Left ventricle myocardium inferior (tissue), 1 donor: ENCODE measurements at regions not wholly inside any gene's neighbourhood (a gene's known extent, or its start where the extent isn't known, plus 50 kb on each side); places are given as distances from the start of the nearest gene placed in this dataset.

Source experiments
- DNase-seq: peaks from one replicate; pipeline ENCODE4 v3.0.0-alpha.2; 2020
- H3K27ac ChIP-seq: fragments of 200-600 bp; replicated peaks from 2 replicates; pipeline ENCODE4 v1.8.0; 2021
- H3K27me3 ChIP-seq: fragments of 200-600 bp; 2 replicates; pipeline ENCODE4 v1.8.0; 2021; ENCODE audit warnings: low read depth
- H3K36me3 ChIP-seq: fragments of 200-600 bp; 2 replicates; pipeline ENCODE4 v1.8.0; 2021
- H3K4me1 ChIP-seq: fragments of 200-600 bp; 2 replicates; pipeline ENCODE4 v1.8.0; 2021
- H3K4me3 ChIP-seq: fragments of 200-600 bp; 2 replicates; pipeline ENCODE4 v1.8.0; 2021; ENCODE audit warnings: mild to moderate bottlenecking, moderate library complexity
- H3K9me3 ChIP-seq: fragments of 200-600 bp; replicated peaks from 2 replicates; pipeline ENCODE4 v1.8.0; 2021
- CTCF ChIP-seq: fragments of 200-600 bp; IDR thresholded peaks from 2 replicates; pipeline ENCODE4 v1.8.0; 2021; ENCODE audit warnings: antibody characterized with exemption, mild to moderate bottlenecking, borderline replicate concordance
- intact Hi-C: fragments of 100-400 bp; cut with micrococcal nuclease; formaldehyde crosslinking; loops from one replicate; pipeline ENCODE4 v1.11.0; 2022
- donor health status: DM: no; HTN: yes; CAD: no; lungs with severe emphysema.

- no peak for TF ChIP-seq CTCF
These were observed 94.7 kb upstream of the ADAMTSL1 start for GRCh38 chr9:18379073-18379811.

GRCh38 chr9:18382243-18382642 is 91.7 kb upstream of the ADAMTSL1 start:
- Histone ChIP-seq H3K4me3 (no peak overlapping the region), H3K4me1 (no peaks in the 10 kb centered on the region), H3K27ac (no peak overlapping the region), H3K27me3 (no peaks in the 10 kb centered on the region), H3K9me3 (no peaks in the 10 kb centered on the region), H3K36me3 (no peaks in the 10 kb centered on the region)
- no peak for DNase-seq
- no peak for TF ChIP-seq CTCF
- intact Hi-C loops, result no loop called here

More at GRCh38 chr9:18379073-18379811, 94.7 kb upstream of the ADAMTSL1 start:
- Histone ChIP-seq H3K4me3 (no peak overlapping the region), H3K27me3 (no peaks in the 10 kb centered on the region), H3K9me3 (no peaks in the 10 kb centered on the region), H3K36me3 (no peaks in the 10 kb centered on the region), H3K27ac (no peak overlapping the region), H3K4me1 (no peaks in the 10 kb centered on the region)
- intact Hi-C loops, result no loop called here
- no peak for DNase-seq

GRCh38 chr9:18384066-18384465 is 89.9 kb upstream of the ADAMTSL1 start:
- H3K4me3 ChIP-seq, result no peak overlapping the region
- no peak overlapping the region for H3K27ac ChIP-seq
- intact Hi-C loops, result no loop called here
- no peaks in the 10 kb centered on the region for H3K27me3 ChIP-seq
- no peaks in the 10 kb centered on the region for H3K36me3 ChIP-seq
- no peaks in the 10 kb centered on the region for H3K4me1 ChIP-seq
- no peaks in the 10 kb centered on the region for H3K9me3 ChIP-seq
- no peak for TF ChIP-seq CTCF
- DNase-seq, result no peak

- peaks cover 5% of the 10 kb centered on the region for H3K4me1 ChIP-seq
- DNase-seq, result no peak
- H3K4me3 ChIP-seq, result no peak overlapping the region
- H3K9me3 ChIP-seq, result no peaks in the 10 kb centered on the region
- no peaks in the 10 kb centered on the region for H3K36me3 ChIP-seq
- no peaks in the 10 kb centered on the region for H3K27me3 ChIP-seq
- no peak overlapping the region for H3K27ac ChIP-seq
- intact Hi-C loops, result no loop called here
- TF ChIP-seq CTCF, result no peak
These were observed 88.1 kb upstream of the ADAMTSL1 start for GRCh38 chr9:18385696-18386490.

- TF ChIP-seq CTCF, result no peak
- Histone ChIP-seq H3K4me1 (peaks cover 23% of the 10 kb centered on the region), H3K36me3 (no peaks in the 10 kb centered on the region), H3K27me3 (no peaks in the 10 kb centered on the region), H3K4me3 (no peak overlapping the region), H3K9me3 (no peaks in the 10 kb centered on the region), H3K27ac (no peak overlapping the region)
- no peak for DNase-seq
- intact Hi-C loops, result loop anchor here (10.0 kb wide), 1 partner anchor 136 kb away; no protein-coding TSS in a partner anchor
These were observed 83.6 kb upstream of the ADAMTSL1 start for GRCh38 chr9:18390393-18390792.
